CD8-positive, alpha-beta memory T cell (primary cell): ENCODE measurements at regions not wholly inside any gene's neighbourhood (a gene's known extent, or its start where the extent isn't known, plus 50 kb on each side); places are given as distances from the start of the nearest gene placed in this dataset.

Experiments used
- CTCF ChIA-PET: fragments of 350-600 bp; sonication (Branson Sonifier 250); formaldehyde crosslinking; loops from one replicate; lab custom pipeline; 2021; ENCODE audit warnings: antibody characterized with exemption; lab: Charles Lee
- POLR2A ChIA-PET: fragments of 350-600 bp; sonication (Branson Sonifier 250); formaldehyde crosslinking; loops from one replicate; lab custom pipeline; 2021; ENCODE audit warnings: antibody characterized with exemption; lab: Charles Lee
- DNase-seq, 5 donors: peaks; one replicate each; pipeline versions ENCODE4 v3.0.0 to v3.0.0-alpha.2; 2020 to 2022; ENCODE audit warnings: mixed read lengths in 1 of 5
- H3K27ac ChIP-seq: one replicate; pipeline ENCODE4 v1.7.0; 2013; ENCODE audit warnings: low read depth, mild to moderate bottlenecking, low read length, moderate library complexity
- H3K27me3 ChIP-seq: 2 replicates; pipeline ENCODE4 v1.7.0; 2013; ENCODE audit warnings: low read length, mild to moderate bottlenecking; ENCODE audit not compliant: insufficient read depth, poor library complexity, severe bottlenecking
- H3K36me3 ChIP-seq: 2 replicates; pipeline ENCODE4 v1.7.0; 2013; ENCODE audit warnings: mild to moderate bottlenecking, low read length, moderate library complexity; ENCODE audit not compliant: insufficient read depth
- H3K4me1 ChIP-seq: 2 replicates; pipeline ENCODE4 v1.7.0; 2013; ENCODE audit warnings: mild to moderate bottlenecking, low read length, moderate library complexity; ENCODE audit not compliant: insufficient read depth
- H3K4me3 ChIP-seq: 2 replicates; pipeline ENCODE4 v1.7.0; 2013; ENCODE audit warnings: mild to moderate bottlenecking, low read length
- H3K9me3 ChIP-seq: 2 replicates; pipeline ENCODE4 v1.7.0; 2013; ENCODE audit warnings: mild to moderate bottlenecking, low read length
- H3K27ac Mint-ChIP-seq, 8 donors: one replicate each; pipeline ENCODE4 v1.8.0; 2020 to 2021; ENCODE audit warnings: mixed read lengths in 8 of 8, mild to moderate bottlenecking in 6 of 8, inconsistent platforms in 3 of 8, moderate library complexity in 3 of 8
- H3K27me3 Mint-ChIP-seq, 2 donors: one replicate each; pipeline ENCODE4 v1.8.0; 2020 to 2021; ENCODE audit warnings: mixed read lengths in 2 of 2, mild to moderate bottlenecking in 1 of 2, moderate library complexity in 1 of 2
- H3K36me3 Mint-ChIP-seq, 3 donors: one replicate each; pipeline ENCODE4 v1.8.0; 2020 to 2021; ENCODE audit warnings: mixed read lengths in 3 of 3, inconsistent platforms in 1 of 3, mild to moderate bottlenecking in 1 of 3
- H3K4me1 Mint-ChIP-seq, 3 donors: one replicate each; pipeline ENCODE4 v1.8.0; 2020 to 2021; ENCODE audit warnings: mixed read lengths in 3 of 3, inconsistent platforms in 1 of 3, mild to moderate bottlenecking in 1 of 3
- H3K4me3 Mint-ChIP-seq, 7 donors: one replicate each; pipeline ENCODE4 v1.8.0; 2020 to 2021; ENCODE audit warnings: mixed read lengths in 7 of 7, mild to moderate bottlenecking in 6 of 7, moderate library complexity in 4 of 7, inconsistent platforms in 2 of 7
- H3K9me3 Mint-ChIP-seq, 5 donors: one replicate each; pipeline ENCODE4 v1.8.0; 2020 to 2022; ENCODE audit warnings: mixed read lengths in 5 of 5, mild to moderate bottlenecking in 3 of 5, moderate library complexity in 2 of 5, inconsistent platforms in 1 of 5

DNA sequence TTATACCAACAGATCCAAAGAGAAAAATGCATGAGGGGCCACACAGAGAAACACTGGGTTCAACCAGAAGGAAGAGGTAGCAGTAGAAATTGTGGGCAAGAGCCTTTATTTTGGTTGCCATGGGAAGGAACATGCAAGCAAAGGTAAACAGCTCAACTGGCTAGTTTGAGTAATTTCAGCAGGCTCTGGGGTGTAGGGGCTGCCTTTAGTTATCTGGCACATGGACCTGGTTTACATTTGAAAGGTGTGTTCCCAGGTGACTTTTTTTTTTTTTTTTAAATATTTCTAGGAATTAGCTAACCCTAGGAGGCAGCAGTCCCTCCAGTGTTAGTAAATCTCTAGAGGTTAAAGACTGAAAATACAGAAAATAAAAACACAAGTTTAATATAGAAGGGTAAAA, 481.9 kb downstream of the ACTRT1 start:
- Histone ChIP-seq H3K27ac (no peak overlapping the region), H3K4me1 (no peaks in the 10 kb centered on the region), H3K9me3 (no peaks in the 10 kb centered on the region), H3K27me3 (no peaks in the 10 kb centered on the region), H3K4me3 (no peak overlapping the region), H3K36me3 (no peaks in the 10 kb centered on the region)
- H3K4me3 Mint-ChIP-seq: no peak overlapping the region
- no peak for DNase-seq
- ChIA-PET CTCF (no interaction called here), POLR2A (no interaction called here)
- no peaks in the 10 kb centered on the region for H3K36me3 Mint-ChIP-seq
- peaks cover 0 to 5% (median 0%) of the 10 kb centered on the region in 5 donors for H3K9me3 Mint-ChIP-seq
- no peaks in the 10 kb centered on the region for H3K4me1 Mint-ChIP-seq
- H3K27ac Mint-ChIP-seq: peak overlapping the region in 1 of 8 donors; percentile 67
- peaks cover 0 to 1% of the 10 kb centered on the region in 2 donors for H3K27me3 Mint-ChIP-seq

- Histone ChIP-seq H3K4me3 (no peak overlapping the region), H3K36me3 (no peaks in the 10 kb centered on the region), H3K4me1 (no peaks in the 10 kb centered on the region), H3K27ac (no peak overlapping the region), H3K27me3 (no peaks in the 10 kb centered on the region), H3K9me3 (no peaks in the 10 kb centered on the region)
- ChIA-PET POLR2A (no interaction called here), CTCF (no interaction called here)
- no peak for DNase-seq
- no peaks in the 10 kb centered on the region for H3K4me1 Mint-ChIP-seq
- H3K36me3 Mint-ChIP-seq: no peaks in the 10 kb centered on the region
- H3K27ac Mint-ChIP-seq: no peak overlapping the region
- peaks cover 0 to 1% of the 10 kb centered on the region in 2 donors for H3K27me3 Mint-ChIP-seq
- H3K4me3 Mint-ChIP-seq: no peak overlapping the region
- peaks cover 0 to 5% (median 0%) of the 10 kb centered on the region in 5 donors for H3K9me3 Mint-ChIP-seq
These were observed 483.5 kb downstream of the ACTRT1 start for GRCh38 chrX:127568691-127569090.

- Mint-ChIP-seq H3K4me3 (no peak overlapping the region), H3K4me1 (no peaks in the 10 kb centered on the region), H3K27me3 (peaks cover 0 to 2% of the 10 kb centered on the region in 2 donors), H3K36me3 (no peaks in the 10 kb centered on the region), H3K27ac (no peak overlapping the region), H3K9me3 (peaks cover 0 to 7% (median 0%) of the 10 kb centered on the region in 5 donors)
- ChIA-PET CTCF (no interaction called here), POLR2A (no interaction called here)
- H3K27ac ChIP-seq: no peak overlapping the region
- no peaks in the 10 kb centered on the region for H3K9me3 ChIP-seq
- no peaks in the 10 kb centered on the region for H3K4me1 ChIP-seq
- no peaks in the 10 kb centered on the region for H3K36me3 ChIP-seq
- no peaks in the 10 kb centered on the region for H3K27me3 ChIP-seq
- H3K4me3 ChIP-seq: no peak overlapping the region
- no peak for DNase-seq
These were observed 493.4 kb downstream of the ACTRT1 start for GRCh38 chrX:127558811-127559210.

GRCh38 chrX:127552571-127552970, 499.6 kb downstream of the ACTRT1 start:
- no peaks in the 10 kb centered on the region for H3K9me3 ChIP-seq
- Mint-ChIP-seq H3K27ac (no peak overlapping the region), H3K4me3 (no peak overlapping the region), H3K4me1 (no peaks in the 10 kb centered on the region), H3K36me3 (no peaks in the 10 kb centered on the region), H3K9me3 (peaks cover 0 to 4% (median 0%) of the 10 kb centered on the region in 5 donors), H3K27me3 (peaks cover 0 to 5% of the 10 kb centered on the region in 2 donors)
- H3K4me3 ChIP-seq: no peak overlapping the region
- H3K27ac ChIP-seq: no peak overlapping the region
- CTCF ChIA-PET: no interaction called here
- H3K36me3 ChIP-seq: no peaks in the 10 kb centered on the region
- H3K27me3 ChIP-seq: no peaks in the 10 kb centered on the region
- no peaks in the 10 kb centered on the region for H3K4me1 ChIP-seq
- POLR2A ChIA-PET: no interaction called here
- DNase-seq: no peak

DNA sequence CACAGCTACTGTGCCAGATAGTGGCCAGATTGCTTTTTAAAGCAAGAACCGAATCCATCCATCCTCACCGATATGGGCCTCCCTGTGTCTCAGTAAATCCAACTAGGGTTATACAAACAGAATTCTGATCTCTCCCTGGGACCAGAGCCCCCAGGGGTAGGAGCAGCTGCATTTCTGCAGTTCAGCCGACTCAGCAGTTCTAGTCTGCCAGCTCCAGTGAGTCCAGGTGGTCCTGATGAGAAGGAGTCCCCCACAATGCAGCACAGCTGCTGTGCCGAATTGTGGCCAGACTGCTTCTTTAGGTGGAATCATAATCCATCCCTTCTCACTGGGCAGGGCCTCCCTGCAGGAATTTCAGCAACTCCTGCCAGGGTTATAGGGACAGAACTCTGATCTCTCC, 532.9 kb downstream of the ACTRT1 start:
- Mint-ChIP-seq H3K4me3 (no peak overlapping the region), H3K27ac (no peak overlapping the region), H3K4me1 (no peaks in the 10 kb centered on the region), H3K27me3 (peaks cover 0 to 4% of the 10 kb centered on the region in 2 donors), H3K36me3 (no peaks in the 10 kb centered on the region), H3K9me3 (peaks cover 0 to 10% (median 1%) of the 10 kb centered on the region in 5 donors)
- Histone ChIP-seq H3K4me1 (no peaks in the 10 kb centered on the region), H3K4me3 (no peak overlapping the region), H3K36me3 (no peaks in the 10 kb centered on the region), H3K9me3 (no peaks in the 10 kb centered on the region), H3K27ac (no peak overlapping the region), H3K27me3 (no peaks in the 10 kb centered on the region)
- CTCF ChIA-PET: no interaction called here
- POLR2A ChIA-PET: no interaction called here
- DNase-seq: no peak

DNA sequence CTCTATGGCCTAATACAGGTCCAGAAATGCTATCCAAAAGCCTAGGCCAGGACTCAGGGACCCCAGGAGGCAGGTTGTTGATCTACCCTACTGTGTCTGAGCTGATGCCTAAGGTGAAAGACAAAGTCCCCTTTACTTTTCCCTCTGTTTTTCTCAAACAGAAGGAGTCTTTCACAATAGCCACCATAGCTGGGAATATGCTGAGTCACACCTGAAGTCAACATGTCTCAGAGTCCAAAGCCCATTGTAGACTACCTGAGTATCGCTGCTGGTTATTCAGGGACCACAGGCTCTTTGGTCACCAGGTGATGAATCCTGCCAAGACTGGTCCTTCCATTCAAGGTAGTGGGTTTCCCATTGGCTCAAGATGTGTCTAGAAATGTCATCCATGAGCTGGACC, 562.2 kb downstream of the ACTRT1 start:
- Mint-ChIP-seq H3K27ac (no peak overlapping the region), H3K36me3 (no peaks in the 10 kb centered on the region), H3K4me1 (no peaks in the 10 kb centered on the region), H3K27me3 (no peaks in the 10 kb centered on the region), H3K4me3 (no peak overlapping the region), H3K9me3 (peaks cover 3 to 19% (median 13%) of the 10 kb centered on the region in 5 donors)
- no peaks in the 10 kb centered on the region for H3K36me3 ChIP-seq
- H3K27me3 ChIP-seq: no peaks in the 10 kb centered on the region
- CTCF ChIA-PET: no interaction called here
- H3K4me3 ChIP-seq: no peak overlapping the region
- no peak overlapping the region for H3K27ac ChIP-seq
- H3K4me1 ChIP-seq: no peaks in the 10 kb centered on the region
- no peaks in the 10 kb centered on the region for H3K9me3 ChIP-seq
- DNase-seq: no peak
- POLR2A ChIA-PET: no interaction called here

- Mint-ChIP-seq H3K27me3 (no peaks in the 10 kb centered on the region), H3K36me3 (no peaks in the 10 kb centered on the region), H3K9me3 (peaks cover 0 to 3% (median 0%) of the 10 kb centered on the region in 5 donors), H3K4me3 (no peak overlapping the region), H3K4me1 (no peaks in the 10 kb centered on the region), H3K27ac (no peak overlapping the region)
- H3K4me1 ChIP-seq: no peaks in the 10 kb centered on the region
- H3K4me3 ChIP-seq: no peak overlapping the region
- POLR2A ChIA-PET: no interaction called here
- H3K27ac ChIP-seq: no peak overlapping the region
- DNase-seq: no peak
- CTCF ChIA-PET: no interaction called here
- no peaks in the 10 kb centered on the region for H3K9me3 ChIP-seq
- H3K36me3 ChIP-seq: no peaks in the 10 kb centered on the region
- no peaks in the 10 kb centered on the region for H3K27me3 ChIP-seq
These were observed 586.0 kb downstream of the ACTRT1 start for GRCh38 chrX:127466211-127466610.

DNA sequence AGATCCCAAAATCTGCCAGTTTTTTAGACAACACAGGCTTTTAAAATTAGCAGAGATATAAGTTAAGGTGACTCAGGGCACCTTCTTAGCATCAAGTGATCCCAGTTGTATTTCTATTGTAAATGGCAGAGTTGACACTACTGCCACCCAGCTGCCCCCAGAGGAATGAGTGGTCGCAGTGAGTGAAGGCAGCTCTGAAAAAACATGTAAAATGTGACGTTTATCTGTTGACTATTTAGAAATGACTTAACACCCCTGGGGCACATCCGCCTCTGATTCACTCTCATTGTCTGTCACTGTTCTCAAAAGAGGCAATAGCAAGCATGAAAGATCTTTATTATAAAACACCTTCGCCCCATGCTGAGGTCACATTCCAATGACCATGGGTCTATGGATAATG, 592.4 kb downstream of the ACTRT1 start:
- no peak overlapping the region for H3K27ac Mint-ChIP-seq
- ChIA-PET POLR2A (no interaction called here), CTCF (no interaction called here)
- Histone ChIP-seq H3K27me3 (no peaks in the 10 kb centered on the region), H3K4me1 (no peaks in the 10 kb centered on the region), H3K27ac (no peak overlapping the region), H3K9me3 (no peaks in the 10 kb centered on the region), H3K4me3 (no peak overlapping the region), H3K36me3 (no peaks in the 10 kb centered on the region)
- H3K27me3 Mint-ChIP-seq: no peaks in the 10 kb centered on the region
- DNase-seq: no peak
- no peaks in the 10 kb centered on the region for H3K36me3 Mint-ChIP-seq
- H3K4me3 Mint-ChIP-seq: no peak overlapping the region
- H3K9me3 Mint-ChIP-seq: peaks cover 0 to 5% (median 0%) of the 10 kb centered on the region in 5 donors
- no peaks in the 10 kb centered on the region for H3K4me1 Mint-ChIP-seq

DNA sequence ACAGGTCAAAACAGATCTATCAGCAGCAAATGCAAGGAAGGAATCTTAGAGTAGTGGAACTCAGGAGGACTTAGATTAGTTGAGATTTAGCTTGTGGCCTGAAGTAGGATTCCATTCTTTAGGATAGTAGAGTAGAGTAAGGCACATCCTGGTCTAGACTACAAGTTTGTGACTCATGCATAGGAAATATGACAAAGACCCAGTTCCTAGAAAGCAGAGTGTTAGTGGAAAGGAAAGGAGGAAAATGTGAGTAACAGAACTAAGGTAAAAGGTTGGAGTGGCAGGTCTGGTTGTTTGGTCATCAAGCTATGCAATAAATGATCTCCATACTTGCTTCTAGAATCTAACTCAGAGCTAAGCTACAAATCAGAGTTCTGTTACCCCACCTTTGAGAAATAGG, 595.0 kb downstream of the ACTRT1 start:
- ChIA-PET POLR2A (no interaction called here), CTCF (no interaction called here)
- H3K36me3 ChIP-seq: no peaks in the 10 kb centered on the region
- no peak overlapping the region for H3K27ac ChIP-seq
- Mint-ChIP-seq H3K36me3 (no peaks in the 10 kb centered on the region), H3K4me3 (no peak overlapping the region), H3K4me1 (no peaks in the 10 kb centered on the region), H3K27me3 (no peaks in the 10 kb centered on the region), H3K27ac (no peak overlapping the region), H3K9me3 (peaks cover 0 to 2% (median 0%) of the 10 kb centered on the region in 5 donors)
- H3K27me3 ChIP-seq: no peaks in the 10 kb centered on the region
- DNase-seq: no peak
- no peaks in the 10 kb centered on the region for H3K9me3 ChIP-seq
- no peak overlapping the region for H3K4me3 ChIP-seq
- no peaks in the 10 kb centered on the region for H3K4me1 ChIP-seq
